Neuronal stem cell (in vitro differentiated cells): ENCODE measurements at regions not wholly inside any gene's neighbourhood (a gene's known extent, or its start where the extent isn't known, plus 50 kb on each side); places are given as distances from the start of the nearest gene placed in this dataset.

Experiments used
- DNase-seq: peaks from one replicate; pipeline ENCODE4 v3.0.0-alpha.2; 2013; ENCODE audit warnings: low spot score
- H2AFZ ChIP-seq: one replicate; pipeline ENCODE4 v1.6.1; 2013; ENCODE audit warnings: mild to moderate bottlenecking, low read length, inconsistent platforms
- H2AK5ac ChIP-seq: 2 replicates; pipeline ENCODE4 v1.6.1; 2013; ENCODE audit warnings: low read depth, mild to moderate bottlenecking, inconsistent platforms, low read length, moderate library complexity, mixed read lengths
- H2BK120ac ChIP-seq: 2 replicates; pipeline ENCODE4 v1.6.1; 2013; ENCODE audit warnings: low read depth, mild to moderate bottlenecking, inconsistent platforms, low read length, moderate library complexity, mixed read lengths
- H2BK12ac ChIP-seq: one replicate; pipeline ENCODE4 v1.6.1; 2013; ENCODE audit warnings: low read length, inconsistent platforms
- H2BK15ac ChIP-seq: 2 replicates; pipeline ENCODE4 v1.6.1; 2013; ENCODE audit warnings: mild to moderate bottlenecking, low read length, inconsistent platforms, mixed read lengths
- H2BK5ac ChIP-seq: one replicate; pipeline ENCODE4 v1.6.1; 2013; ENCODE audit warnings: inconsistent platforms, mild to moderate bottlenecking, low read length, moderate library complexity
- H3K14ac ChIP-seq: one replicate; pipeline ENCODE4 v1.6.1; 2013; ENCODE audit warnings: low read length, inconsistent platforms
- H3K18ac ChIP-seq: 2 replicates; pipeline ENCODE4 v1.6.1; 2013; ENCODE audit warnings: low read length, inconsistent platforms
- H3K23ac ChIP-seq: 2 replicates; pipeline ENCODE4 v1.6.1; 2013; ENCODE audit warnings: low read depth, mild to moderate bottlenecking, mixed read lengths, low read length, inconsistent platforms; ENCODE audit not compliant: poor library complexity
- H3K27ac ChIP-seq: replicated peaks from 3 replicates; pipeline ENCODE4 v1.5.1; 2013; ENCODE audit warnings: low read length, inconsistent platforms
- H3K27me3 ChIP-seq, 3 experiments: 2 replicates each; pipeline ENCODE4 v1.6.1; 2013; ENCODE audit warnings: low read length in 3 of 3, mild to moderate bottlenecking in 2 of 3, inconsistent platforms in 1 of 3, low read depth in 1 of 3, mixed read lengths in 1 of 3, moderate library complexity in 1 of 3; ENCODE audit not compliant: control insufficient read depth in 3 of 3, insufficient read depth in 3 of 3
- H3K36me3 ChIP-seq, 2 donors: replicated peaks in 1 of 2; 2 replicates each; pipeline ENCODE4 v1.6.1; 2013; ENCODE audit warnings: low read length in 2 of 2; ENCODE audit not compliant: control insufficient read depth in 2 of 2, insufficient read depth in 2 of 2
- H3K4ac ChIP-seq: 2 replicates; pipeline ENCODE4 v1.6.1; 2013; ENCODE audit warnings: inconsistent platforms, mild to moderate bottlenecking, low read length, moderate library complexity
- H3K4me1 ChIP-seq, 2 donors: 1 replicate in 1 of 2; 2 replicates in 1 of 2; pipeline ENCODE4 v1.6.1; 2013; ENCODE audit warnings: low read length in 2 of 2, low read depth in 1 of 2; ENCODE audit not compliant: control insufficient read depth in 2 of 2, insufficient read depth in 1 of 2
- H3K4me2 ChIP-seq: one replicate; pipeline ENCODE4 v1.6.1; 2013; ENCODE audit warnings: mild to moderate bottlenecking, low read length, inconsistent platforms; ENCODE audit not compliant: insufficient read depth, poor library complexity, severe bottlenecking
- H3K4me3 ChIP-seq, 2 donors: 2 replicates each; pipeline ENCODE4 v1.5.1; 2013; ENCODE audit warnings: low read length in 2 of 2, mild to moderate bottlenecking in 2 of 2, inconsistent platforms in 1 of 2, moderate library complexity in 1 of 2
- H3K79me1 ChIP-seq: one replicate; pipeline ENCODE4 v1.6.1; 2013; ENCODE audit warnings: low read depth, mild to moderate bottlenecking, inconsistent platforms, low read length, moderate library complexity
- H3K9ac ChIP-seq: one replicate; pipeline ENCODE4 v1.6.1; 2013; ENCODE audit warnings: mild to moderate bottlenecking, low read depth, low read length, inconsistent platforms; ENCODE audit not compliant: poor library complexity
- H3K9me3 ChIP-seq, 2 donors: replicated peaks in 1 of 2; 2 replicates each; pipeline versions ENCODE3 to v1.6.1; 2013; ENCODE audit warnings: low read length in 2 of 2, mild to moderate bottlenecking in 2 of 2, inconsistent platforms in 1 of 2, low read depth in 1 of 2, mixed read lengths in 1 of 2, moderate library complexity in 1 of 2; ENCODE audit not compliant: control insufficient read depth in 2 of 2, insufficient read depth in 1 of 2
- H4K8ac ChIP-seq: one replicate; pipeline ENCODE4 v1.6.1; 2013; ENCODE audit warnings: low read depth, mild to moderate bottlenecking, inconsistent platforms, low read length, moderate library complexity
- H4K91ac ChIP-seq: one replicate; pipeline ENCODE4 v1.6.1; 2013; ENCODE audit warnings: low read length, low read depth, mild to moderate bottlenecking, inconsistent platforms; ENCODE audit not compliant: poor library complexity
- WGBS, 2 donors: extraction: QIAGEN DNeasy Blood & Tissue Kit; methylation state at CpG; one replicate each; pipeline ENCODE4 v1.1.7; 2013; ENCODE audit warnings: missing lambda C conversion rate in 2 of 2, mixed read lengths in 1 of 2; ENCODE audit not compliant: insufficient read length in 2 of 2, insufficient replicate concordance in 1 of 2; ENCODE audit errors: extremely low coverage in 2 of 2; 5-methylcytosine and 5-hydroxymethylcytosine counted together

GRCh38 chr1:182126272-182126800, 64.8 kb upstream of the ZNF648 start:
- Histone ChIP-seq H2BK120ac (no peak overlapping the region), H3K4me1 (peaks cover 0 to 6% of the 10 kb centered on the region in 2 donors), H2BK12ac (no peak overlapping the region), H3K4me3 (no peak overlapping the region), H3K9ac (no peak overlapping the region), H2AK5ac (no peak overlapping the region), H3K4me2 (no peak overlapping the region), H3K4ac (no peak overlapping the region), H4K8ac (no peak overlapping the region), H3K14ac (no peak overlapping the region), H2BK5ac (no peak overlapping the region), H3K9me3 (no peaks in the 10 kb centered on the region), H3K36me3 (no peaks in the 10 kb centered on the region), H3K27ac (no peak overlapping the region), H2BK15ac (no peak overlapping the region), H3K23ac (no peak overlapping the region), H3K18ac (no peak overlapping the region), H3K27me3 (peaks cover 0 to 4% (median 2%) of the 10 kb centered on the region in 3 experiments), H3K79me1 (no peaks in the 10 kb centered on the region), H2AFZ (no peak overlapping the region), H4K91ac (no peak overlapping the region)
- DNase-seq, result no peak
- WGBS, 2 donors, result no CpG with 5 or more reads among the region's 2 CpGs

- no peak overlapping the region for H3K4ac ChIP-seq
- H3K23ac ChIP-seq, result no peak overlapping the region
- H2BK12ac ChIP-seq, result no peak overlapping the region
- no peak overlapping the region for H2AFZ ChIP-seq
- H4K91ac ChIP-seq, result no peak overlapping the region
- H3K18ac ChIP-seq, result no peak overlapping the region
- H3K9ac ChIP-seq, result no peak overlapping the region
- H3K79me1 ChIP-seq, result no peaks in the 10 kb centered on the region
- no peak overlapping the region for H3K4me2 ChIP-seq
- peaks cover 0 to 9% (median 0%) of the 10 kb centered on the region in 3 experiments for H3K27me3 ChIP-seq
- H2BK120ac ChIP-seq, result no peak overlapping the region
- no peak overlapping the region for H3K27ac ChIP-seq
- no peaks in the 10 kb centered on the region for H3K36me3 ChIP-seq
- no peak overlapping the region for H3K14ac ChIP-seq
- no peak overlapping the region for H3K4me3 ChIP-seq
- no peak overlapping the region for H2AK5ac ChIP-seq
- H4K8ac ChIP-seq, result no peak overlapping the region
- no peak overlapping the region for H2BK15ac ChIP-seq
- H2BK5ac ChIP-seq, result no peak overlapping the region
- no peaks in the 10 kb centered on the region for H3K9me3 ChIP-seq
- no peak for DNase-seq
- peaks cover 0 to 2% of the 10 kb centered on the region in 2 donors for H3K4me1 ChIP-seq
Observed at GRCh38 chr1:182122913-182123260, 61.4 kb upstream of the ZNF648 start.

GRCh38 chr1:182122256-182122912, 60.9 kb upstream of the ZNF648 start:
- H3K4me3 ChIP-seq, result no peak overlapping the region
- H3K27me3 ChIP-seq, result peaks cover 0 to 9% (median 0%) of the 10 kb centered on the region in 3 experiments
- no peak overlapping the region for H2AK5ac ChIP-seq
- no peak overlapping the region for H4K91ac ChIP-seq
- no peak overlapping the region for H2BK120ac ChIP-seq
- no peak overlapping the region for H4K8ac ChIP-seq
- H3K18ac ChIP-seq, result peak overlapping the region; percentile 1
- H3K79me1 ChIP-seq, result no peaks in the 10 kb centered on the region
- H2BK5ac ChIP-seq, result no peak overlapping the region
- no peak overlapping the region for H2BK15ac ChIP-seq
- H3K4me1 ChIP-seq, result peaks cover 0 to 2% of the 10 kb centered on the region in 2 donors
- no peak overlapping the region for H3K27ac ChIP-seq
- WGBS, 2 donors, result no CpG with 5 or more reads among the region's 1 CpG
- H3K36me3 ChIP-seq, result no peaks in the 10 kb centered on the region
- H3K23ac ChIP-seq, result no peak overlapping the region
- no peak overlapping the region for H3K4me2 ChIP-seq
- no peak overlapping the region for H2BK12ac ChIP-seq
- no peak overlapping the region for H2AFZ ChIP-seq
- H3K14ac ChIP-seq, result peak overlapping the region; percentile 73
- H3K9me3 ChIP-seq, result no peaks in the 10 kb centered on the region
- no peak overlapping the region for H3K9ac ChIP-seq
- DNase-seq, result no peak
- no peak overlapping the region for H3K4ac ChIP-seq

- H2AK5ac ChIP-seq, result no peak overlapping the region
- no peak overlapping the region for H4K8ac ChIP-seq
- no peak for DNase-seq
- H3K18ac ChIP-seq, result peak overlapping the region; percentile 1
- no peak overlapping the region for H3K14ac ChIP-seq
- no peak overlapping the region for H2BK15ac ChIP-seq
- H2BK5ac ChIP-seq, result no peak overlapping the region
- no peak overlapping the region for H3K9ac ChIP-seq
- peaks cover 0 to 9% (median 0%) of the 10 kb centered on the region in 3 experiments for H3K27me3 ChIP-seq
- H3K27ac ChIP-seq, result no peak overlapping the region
- no peak overlapping the region for H2AFZ ChIP-seq
- no peak overlapping the region for H3K4me2 ChIP-seq
- H3K36me3 ChIP-seq, result no peaks in the 10 kb centered on the region
- no peak overlapping the region for H2BK12ac ChIP-seq
- H3K9me3 ChIP-seq, result no peaks in the 10 kb centered on the region
- no peak overlapping the region for H3K4ac ChIP-seq
- H3K23ac ChIP-seq, result no peak overlapping the region
- H3K79me1 ChIP-seq, result no peaks in the 10 kb centered on the region
- no peak overlapping the region for H2BK120ac ChIP-seq
- no peak overlapping the region for H4K91ac ChIP-seq
- no peak overlapping the region for H3K4me3 ChIP-seq
- WGBS, 2 donors, result no CpG with 5 or more reads among the region's 2 CpGs
- H3K4me1 ChIP-seq, result peaks cover 0 to 2% of the 10 kb centered on the region in 2 donors
Observed at GRCh38 chr1:182121787-182122186, 60.3 kb upstream of the ZNF648 start.
